Parathyroid adenoma (tissue), 2 donors: ENCODE measurements at regions not wholly inside any gene's neighbourhood (a gene's known extent, or its start where the extent isn't known, plus 50 kb on each side); places are given as distances from the start of the nearest gene placed in this dataset.

ENCODE experiments used
- H2AFZ ChIP-seq: fragments of 300-600 bp; sonication (generic); one replicate; pipeline ENCODE4 v1.7.0; 2017; ENCODE audit warnings: antibody characterized with exemption, mild to moderate bottlenecking
- H3K27ac ChIP-seq: fragments of 300-600 bp; sonication (generic); one replicate; pipeline ENCODE4 v1.7.0; 2017
- H3K27me3 ChIP-seq: fragments of 300-600 bp; sonication (generic); one replicate; pipeline ENCODE4 v1.7.0; 2017; ENCODE audit warnings: low read length; ENCODE audit not compliant: control insufficient read depth, insufficient read depth
- H3K36me3 ChIP-seq: fragments of 300-600 bp; sonication (generic); one replicate; pipeline ENCODE4 v1.7.0; 2017; ENCODE audit warnings: low read length; ENCODE audit not compliant: control insufficient read depth, insufficient read depth
- H3K4me1 ChIP-seq: fragments of 300-600 bp; sonication (generic); one replicate; pipeline ENCODE4 v1.7.0; 2017; ENCODE audit warnings: control low read depth
- H3K4me2 ChIP-seq: fragments of 300-600 bp; sonication (generic); one replicate; pipeline ENCODE4 v1.7.0; 2017; ENCODE audit warnings: low read length
- H3K4me3 ChIP-seq: fragments of 300-600 bp; sonication (generic); one replicate; pipeline ENCODE4 v1.7.0; 2017; ENCODE audit warnings: low read depth, low read length
- H3K79me2 ChIP-seq: fragments of 300-600 bp; sonication (generic); one replicate; pipeline ENCODE4 v1.7.0; 2017; ENCODE audit warnings: control low read depth
- H3K9ac ChIP-seq: fragments of 300-600 bp; sonication (generic); one replicate; pipeline ENCODE4 v1.7.0; 2017; ENCODE audit warnings: mild to moderate bottlenecking
- H3K9me3 ChIP-seq: fragments of 300-600 bp; sonication (generic); one replicate; pipeline ENCODE4 v1.7.0; 2017; ENCODE audit warnings: low read length; ENCODE audit not compliant: control insufficient read depth
- TF ChIP-seq, protein P1 (sequence below): fragments of 300-600 bp; sonication (generic); IDR thresholded peaks from one replicate; pipeline ENCODE4 v1.7.0; 2017; ENCODE audit warnings: antibody characterized with exemption, mild to moderate bottlenecking
- donor health status: primary hyperparathyroidism.

- Histone ChIP-seq H3K4me3 (no peak overlapping the region), H3K9me3 (no peaks in the 10 kb centered on the region), H3K27me3 (no peaks in the 10 kb centered on the region), H2AFZ (peak overlapping the region; percentile 70), H3K4me2 (peak overlapping the region; percentile 57), H3K36me3 (no peaks in the 10 kb centered on the region), H3K27ac (peak overlapping the region; percentile 82), H3K79me2 (no peaks in the 10 kb centered on the region), H3K9ac (no peak overlapping the region), H3K4me1 (peaks cover 69% of the 10 kb centered on the region)
- TF ChIP-seq, protein P1, sequence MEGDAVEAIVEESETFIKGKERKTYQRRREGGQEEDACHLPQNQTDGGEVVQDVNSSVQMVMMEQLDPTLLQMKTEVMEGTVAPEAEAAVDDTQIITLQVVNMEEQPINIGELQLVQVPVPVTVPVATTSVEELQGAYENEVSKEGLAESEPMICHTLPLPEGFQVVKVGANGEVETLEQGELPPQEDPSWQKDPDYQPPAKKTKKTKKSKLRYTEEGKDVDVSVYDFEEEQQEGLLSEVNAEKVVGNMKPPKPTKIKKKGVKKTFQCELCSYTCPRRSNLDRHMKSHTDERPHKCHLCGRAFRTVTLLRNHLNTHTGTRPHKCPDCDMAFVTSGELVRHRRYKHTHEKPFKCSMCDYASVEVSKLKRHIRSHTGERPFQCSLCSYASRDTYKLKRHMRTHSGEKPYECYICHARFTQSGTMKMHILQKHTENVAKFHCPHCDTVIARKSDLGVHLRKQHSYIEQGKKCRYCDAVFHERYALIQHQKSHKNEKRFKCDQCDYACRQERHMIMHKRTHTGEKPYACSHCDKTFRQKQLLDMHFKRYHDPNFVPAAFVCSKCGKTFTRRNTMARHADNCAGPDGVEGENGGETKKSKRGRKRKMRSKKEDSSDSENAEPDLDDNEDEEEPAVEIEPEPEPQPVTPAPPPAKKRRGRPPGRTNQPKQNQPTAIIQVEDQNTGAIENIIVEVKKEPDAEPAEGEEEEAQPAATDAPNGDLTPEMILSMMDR = no peak
These were observed 300.8 kb upstream of the MSX2 start for GRCh38 chr5:174423558-174423957.

- Histone ChIP-seq H3K9me3 (no peaks in the 10 kb centered on the region), H3K27me3 (no peaks in the 10 kb centered on the region), H3K4me1 (peaks cover 69% of the 10 kb centered on the region), H2AFZ (peak overlapping the region; percentile 70), H3K79me2 (no peaks in the 10 kb centered on the region), H3K4me2 (peak overlapping the region; percentile 51), H3K27ac (peak overlapping the region; percentile 82), H3K36me3 (no peaks in the 10 kb centered on the region), H3K9ac (no peak overlapping the region), H3K4me3 (peak overlapping the region; percentile 20)
- TF ChIP-seq, protein P1 = peak; percentile 50
These were observed 299.9 kb upstream of the MSX2 start for GRCh38 chr5:174424219-174425053.

- H3K79me2 ChIP-seq = no peaks in the 10 kb centered on the region
- H3K9me3 ChIP-seq = no peaks in the 10 kb centered on the region
- peak overlapping the region; percentile 8 for H3K4me2 ChIP-seq
- TF ChIP-seq, protein P1 = no peak
- peak overlapping the region; percentile 82 for H3K27ac ChIP-seq
- no peaks in the 10 kb centered on the region for H3K36me3 ChIP-seq
- no peak overlapping the region for H3K9ac ChIP-seq
- no peaks in the 10 kb centered on the region for H3K27me3 ChIP-seq
- H3K4me3 ChIP-seq = no peak overlapping the region
- peaks cover 61% of the 10 kb centered on the region for H3K4me1 ChIP-seq
- peak overlapping the region; percentile 80 for H2AFZ ChIP-seq
These were observed 299.0 kb upstream of the MSX2 start for GRCh38 chr5:174425271-174425963.

- Histone ChIP-seq H3K9ac (no peak overlapping the region), H3K36me3 (no peaks in the 10 kb centered on the region), H3K9me3 (no peaks in the 10 kb centered on the region), H3K27ac (peak overlapping the region; percentile 82), H3K4me2 (no peak overlapping the region), H3K79me2 (no peaks in the 10 kb centered on the region), H3K27me3 (no peaks in the 10 kb centered on the region), H3K4me3 (no peak overlapping the region), H2AFZ (peak overlapping the region; percentile 80), H3K4me1 (peaks cover 59% of the 10 kb centered on the region)
- TF ChIP-seq, protein P1 = no peak
These were observed 298.5 kb upstream of the MSX2 start for GRCh38 chr5:174425964-174426290.
